Stomach (tissue), 8 donors: ENCODE measurements at regions not wholly inside any gene's neighbourhood (a gene's known extent, or its start where the extent isn't known, plus 50 kb on each side); places are given as distances from the start of the nearest gene placed in this dataset.

Experiments used
- DNase-seq, 2 donors: peaks; one replicate each; pipeline versions ENCODE4 v3.0.0 to v3.0.0-alpha.2; 2013 to 2019
- H3K27ac ChIP-seq, 5 donors: fragments of 200-600 bp in 4 of 5; sonication (generic) in 4 of 5; one replicate each; pipeline ENCODE4 v1.5.1; 2013 to 2019; ENCODE audit warnings: mild to moderate bottlenecking in 1 of 5, moderate library complexity in 1 of 5
- H3K27me3 ChIP-seq, 3 donors: fragments of 200-600 bp; sonication (generic); one replicate each; pipeline ENCODE4 v1.5.1; 2017 to 2019; ENCODE audit warnings: mixed run types in 1 of 3
- H3K36me3 ChIP-seq, 4 donors: fragments of 200-600 bp; sonication (generic); 1 replicate in 3 of 4; 2 replicates in 1 of 4; pipeline ENCODE4 v1.5.1; 2016 to 2019
- H3K4me1 ChIP-seq, 4 donors: fragments of 200-600 bp; sonication (generic); one replicate each; pipeline ENCODE4 v1.5.1; 2016 to 2019
- H3K4me3 ChIP-seq, 4 donors: fragments of 200-600 bp; sonication (generic) in 3 of 4; one replicate each; pipeline ENCODE4 v1.5.1; 2016 to 2019; ENCODE audit warnings: mild to moderate bottlenecking in 1 of 4
- H3K9me3 ChIP-seq, 4 donors: fragments of 200-600 bp; sonication (generic); one replicate each; pipeline ENCODE4 v1.5.1; 2016 to 2019
- EP300 ChIP-seq: sonication (generic); formaldehyde crosslinking; IDR thresholded peaks from one replicate; pipeline ENCODE4 v1.6.1; 2017; ENCODE audit warnings: antibody characterized with exemption
- POLR2A ChIP-seq, 4 donors: fragments of 450-650 bp; IDR thresholded peaks; one replicate each; pipeline ENCODE4 v1.6.1; 2016; ENCODE audit warnings: antibody characterized with exemption in 4 of 4, control low read depth in 2 of 4, mild to moderate bottlenecking in 1 of 4, moderate library complexity in 1 of 4
- POLR2AphosphoS5 ChIP-seq, 3 donors: sonication (generic); formaldehyde crosslinking; IDR thresholded peaks; one replicate each; pipeline ENCODE4 v1.6.1; 2016; ENCODE audit warnings: antibody characterized with exemption in 3 of 3
- WGBS, 5 donors: extraction: QIAGEN DNeasy Blood & Tissue Kit in 3 of 5; methylation state at CpG; one replicate each; pipeline versions ENCODE4 v1.1.5 to v1.1.7; 2013 to 2018; 5-methylcytosine and 5-hydroxymethylcytosine counted together
- intact Hi-C: fragments of 100-400 bp; cut with DNase I; formaldehyde crosslinking; loops from one replicate; pipeline ENCODE4 v1.15.1; 2023; ENCODE audit warnings: low total_unique reads
- small RNA-seq, 4 donors: library from RNA; depleted of rRNA; stranded (forward); fragments of <200 nt; gene quantifications; one replicate each; pipeline ENCODE3, GENCODE V24; 2016
- TF ChIP-seq, protein P1 (sequence below), 7 experiments: fragments of 450-650 bp in 4 of 7; fragments of 200-600 bp in 3 of 7; sonication (generic) in 3 of 7; IDR thresholded peaks; one replicate each; pipeline ENCODE4 v1.5.1; 2016 to 2019; ENCODE audit warnings: antibody characterized with exemption in 7 of 7, control low read depth in 2 of 7, mild to moderate bottlenecking in 1 of 7
- donor health status: healthy with polysubstance abuse.
- donor health status: Bipolar disorder and iron deficiency.
- donor health status: healthy.

GRCh38 chr1:24984300-24984699 lies 54.2 kb upstream of the RUNX3 start:
- no peak for TF ChIP-seq EP300
- TF ChIP-seq POLR2AphosphoS5 (IDR thresholded peaks at IDR 0.05), result no peak
- no peak for TF ChIP-seq POLR2A (IDR thresholded peaks at IDR 0.05)
- TF ChIP-seq, protein P1, sequence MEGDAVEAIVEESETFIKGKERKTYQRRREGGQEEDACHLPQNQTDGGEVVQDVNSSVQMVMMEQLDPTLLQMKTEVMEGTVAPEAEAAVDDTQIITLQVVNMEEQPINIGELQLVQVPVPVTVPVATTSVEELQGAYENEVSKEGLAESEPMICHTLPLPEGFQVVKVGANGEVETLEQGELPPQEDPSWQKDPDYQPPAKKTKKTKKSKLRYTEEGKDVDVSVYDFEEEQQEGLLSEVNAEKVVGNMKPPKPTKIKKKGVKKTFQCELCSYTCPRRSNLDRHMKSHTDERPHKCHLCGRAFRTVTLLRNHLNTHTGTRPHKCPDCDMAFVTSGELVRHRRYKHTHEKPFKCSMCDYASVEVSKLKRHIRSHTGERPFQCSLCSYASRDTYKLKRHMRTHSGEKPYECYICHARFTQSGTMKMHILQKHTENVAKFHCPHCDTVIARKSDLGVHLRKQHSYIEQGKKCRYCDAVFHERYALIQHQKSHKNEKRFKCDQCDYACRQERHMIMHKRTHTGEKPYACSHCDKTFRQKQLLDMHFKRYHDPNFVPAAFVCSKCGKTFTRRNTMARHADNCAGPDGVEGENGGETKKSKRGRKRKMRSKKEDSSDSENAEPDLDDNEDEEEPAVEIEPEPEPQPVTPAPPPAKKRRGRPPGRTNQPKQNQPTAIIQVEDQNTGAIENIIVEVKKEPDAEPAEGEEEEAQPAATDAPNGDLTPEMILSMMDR (IDR thresholded peaks at IDR 0.05), result no peak
- Histone ChIP-seq H3K27me3 (peaks cover 0 to 9% (median 0%) of the 10 kb centered on the region in 3 donors), H3K9me3 (no peaks in the 10 kb centered on the region), H3K36me3 (no peaks in the 10 kb centered on the region), H3K27ac (no peak overlapping the region), H3K4me1 (no peaks in the 10 kb centered on the region), H3K4me3 (no peak overlapping the region)
- 42 to 70% (median 59%) methylated on average over 2 of the region's 2 CpGs for WGBS, 5 donors
- DNase-seq, result no peak
- intact Hi-C loops, result no loop called here

GRCh38 chr1:24983006-24983680 lies 53.1 kb upstream of the RUNX3 start:
- intact Hi-C loops, result no loop called here
- Histone ChIP-seq H3K9me3 (no peaks in the 10 kb centered on the region), H3K4me3 (no peak overlapping the region), H3K4me1 (no peaks in the 10 kb centered on the region), H3K27me3 (peaks cover 0 to 9% (median 0%) of the 10 kb centered on the region in 3 donors), H3K36me3 (no peaks in the 10 kb centered on the region), H3K27ac (no peak overlapping the region)
- TF ChIP-seq POLR2A (IDR thresholded peaks at IDR 0.05), result no peak
- TF ChIP-seq, protein P1 (IDR thresholded peaks at IDR 0.05), result no peak
- no peak for TF ChIP-seq POLR2AphosphoS5 (IDR thresholded peaks at IDR 0.05)
- no peak for DNase-seq
- WGBS, 5 donors, result 64 to 79% (median 70%) methylated on average over 12 of the region's 12 CpGs

GRCh38 chr1:24981631-24982005 lies 51.5 kb upstream of the RUNX3 start:
- TF ChIP-seq EP300 (no peak), POLR2A (IDR thresholded peaks at IDR 0.05) (no peak), POLR2AphosphoS5 (IDR thresholded peaks at IDR 0.05) (no peak)
- TF ChIP-seq, protein P1 (IDR thresholded peaks at IDR 0.05), result no peak
- Histone ChIP-seq H3K36me3 (no peaks in the 10 kb centered on the region), H3K27ac (no peak overlapping the region), H3K9me3 (peaks cover 0 to 10% (median 4%) of the 10 kb centered on the region in 4 donors), H3K27me3 (peaks cover 0 to 21% (median 0%) of the 10 kb centered on the region in 3 donors), H3K4me3 (no peak overlapping the region), H3K4me1 (no peaks in the 10 kb centered on the region)
- intact Hi-C loops, result no loop called here
- DNase-seq, result no peak
- 73 to 82% (median 75%) methylated on average over 11 of the region's 11 CpGs for WGBS, 5 donors

- no peaks in the 10 kb centered on the region for H3K36me3 ChIP-seq
- WGBS, 5 donors, result 81 to 90% (median 82%) methylated on average over 10 to 13 of the region's 13 CpGs
- H3K27me3 ChIP-seq, result peaks cover 0 to 27% (median 0%) of the 10 kb centered on the region in 3 donors
- peaks cover 0 to 15% (median 9%) of the 10 kb centered on the region in 4 donors for H3K9me3 ChIP-seq
- no peak for DNase-seq
- intact Hi-C loops, result no loop called here
- H3K27ac ChIP-seq, result no peak overlapping the region
- H3K4me3 ChIP-seq, result no peak overlapping the region
- no peak for TF ChIP-seq POLR2AphosphoS5 (IDR thresholded peaks at IDR 0.05)
- no peaks in the 10 kb centered on the region for H3K4me1 ChIP-seq
These were observed 51.0 kb upstream of the RUNX3 start for GRCh38 chr1:24980836-24981630.

Small RNA genes lying in the stretch of these regions (small RNA-seq; reads per million reads assigned to genes)
- 0 reads per million in 4 donors for gene MIR4425
